Kidney (tissue), 13 donors: ENCODE measurements at regions not wholly inside any gene's neighbourhood (a gene's known extent, or its start where the extent isn't known, plus 50 kb on each side); places are given as distances from the start of the nearest gene placed in this dataset.

Experiments
- DNase-seq, 5 donors: peaks; one replicate each; pipeline ENCODE4 v3.0.0-alpha.2; 2013 to 2020
- FAIRE-seq: peaks from 2 replicates; lab custom pipeline; 2012; peaks lifted over from hg19 to GRCh38; lab: Jason Lieb, UNC
- H3K27ac ChIP-seq, 2 donors: one replicate each; pipeline ENCODE4 v1.7.0; 2013; ENCODE audit warnings: low read depth in 2 of 2, low read length in 2 of 2, inconsistent platforms in 1 of 2
- H3K27me3 ChIP-seq: one replicate; pipeline ENCODE4 v1.7.1; 2013; ENCODE audit warnings: low read length, inconsistent platforms; ENCODE audit not compliant: control insufficient read depth, insufficient read depth
- H3K36me3 ChIP-seq, 3 donors: one replicate each; pipeline versions ENCODE4 v1.7.0 to v1.7.1; 2013; ENCODE audit warnings: low read length in 3 of 3, control low read depth in 1 of 3, inconsistent platforms in 1 of 3; ENCODE audit not compliant: insufficient read depth in 3 of 3, control insufficient read depth in 2 of 3
- H3K4me1 ChIP-seq, 3 donors: one replicate each; pipeline versions ENCODE4 v1.7.0 to v1.7.1; 2013; ENCODE audit warnings: low read length in 3 of 3, inconsistent platforms in 1 of 3, low read depth in 1 of 3; ENCODE audit not compliant: control insufficient read depth in 2 of 3, insufficient read depth in 2 of 3
- H3K4me3 ChIP-seq, 3 donors: one replicate each; pipeline versions ENCODE4 v1.7.0 to v1.8.1; 2013; ENCODE audit warnings: low read length in 3 of 3, control low read depth in 1 of 3, inconsistent platforms in 1 of 3
- H3K9ac ChIP-seq, 3 donors: one replicate each; pipeline versions ENCODE4 v1.7.0 to v1.7.1; 2013; ENCODE audit warnings: low read length in 3 of 3, control low read depth in 1 of 3, inconsistent platforms in 1 of 3
- H3K9me3 ChIP-seq, 3 donors: one replicate each; pipeline versions ENCODE4 v1.7.0 to v1.7.1; 2013; ENCODE audit warnings: low read length in 3 of 3, control low read depth in 1 of 3, inconsistent platforms in 1 of 3; ENCODE audit not compliant: control insufficient read depth in 2 of 3, insufficient read depth in 1 of 3
- CTCF ChIP-seq: IDR thresholded peaks from 3 replicates; pipeline ENCODE4 v1.5.1; 2012; ENCODE audit warnings: mild to moderate bottlenecking, moderate library complexity, borderline replicate concordance; ENCODE audit not compliant: insufficient read depth; ENCODE audit errors: extremely low read depth
- intact Hi-C: fragments of 100-400 bp; cut with DNase I; formaldehyde crosslinking; loops from one replicate; pipeline ENCODE4 v1.11.1; 2022
- donor health status: control.
- donor health status: control.
- donor health status: control.
- donor health status: control.
- donor health status: control.
- donor health status: DM: yes; HTN: yes; CAD: no.
- donor health status: Normal renal cell carcinoma (clear cell type).

- Histone ChIP-seq H3K36me3 (no peaks in the 10 kb centered on the region), H3K9ac (no peak overlapping the region), H3K4me3 (no peak overlapping the region), H3K27ac (no peak overlapping the region), H3K4me1 (no peaks in the 10 kb centered on the region), H3K9me3 (no peaks in the 10 kb centered on the region), H3K27me3 (no peaks in the 10 kb centered on the region)
- DNase-seq (no peak), FAIRE-seq (no peak)
- intact Hi-C loops, result no loop called here
- no peak for TF ChIP-seq CTCF
Observed at GRCh38 chr18:11419338-11419737, 190.1 kb upstream of the SLC35G4 start.

- no peak for DNase-seq
Observed at GRCh38 chr18:11412811-11413210, 196.6 kb upstream of the SLC35G4 start.

GRCh38 chr18:11411048-11411447 is 198.3 kb upstream of the SLC35G4 start:
- H3K4me3 ChIP-seq, result no peak overlapping the region
- peaks cover 0 to 2% (median 0%) of the 10 kb centered on the region in 3 donors for H3K9me3 ChIP-seq
- intact Hi-C loops, result no loop called here
- H3K4me1 ChIP-seq, result no peaks in the 10 kb centered on the region
- H3K27ac ChIP-seq, result no peak overlapping the region
- no peak for FAIRE-seq
- H3K9ac ChIP-seq, result no peak overlapping the region
- DNase-seq, result peak in 1 of 5 donors; percentile 21
- no peaks in the 10 kb centered on the region for H3K27me3 ChIP-seq
- no peak for TF ChIP-seq CTCF
- H3K36me3 ChIP-seq, result no peaks in the 10 kb centered on the region

More at GRCh38 chr18:11412811-11413210, 196.6 kb upstream of the SLC35G4 start:
- TF ChIP-seq CTCF, result no peak
- FAIRE-seq, result no peak
- Histone ChIP-seq H3K9ac (no peak overlapping the region), H3K9me3 (peaks cover 0 to 2% (median 0%) of the 10 kb centered on the region in 3 donors), H3K27me3 (no peaks in the 10 kb centered on the region), H3K27ac (no peak overlapping the region), H3K36me3 (no peaks in the 10 kb centered on the region), H3K4me1 (no peaks in the 10 kb centered on the region), H3K4me3 (no peak overlapping the region)
- intact Hi-C loops, result no loop called here

DNA sequence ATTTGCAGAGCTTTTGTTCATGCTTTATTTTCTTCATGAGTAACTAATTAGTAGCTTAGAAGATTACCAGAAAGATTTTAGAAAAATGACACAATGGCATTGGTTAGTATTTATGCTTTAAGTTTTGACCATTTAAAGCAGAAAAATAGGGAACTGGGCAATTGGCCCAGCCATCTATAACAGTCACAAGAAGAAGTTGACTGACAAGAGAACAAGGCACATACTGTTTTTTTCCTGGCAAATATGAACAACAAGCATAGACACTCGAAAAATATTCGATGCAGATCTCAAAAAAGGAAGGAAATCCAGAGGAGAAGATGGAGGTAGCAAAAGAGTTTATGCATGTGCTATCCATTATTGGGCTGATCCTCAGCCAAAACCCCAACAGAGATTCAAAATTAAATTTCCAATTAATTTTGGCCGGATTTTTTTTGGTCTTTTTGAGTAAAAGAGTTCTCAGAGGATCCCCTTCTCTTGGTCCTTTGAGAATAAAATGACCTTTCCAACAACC is 200.8 kb upstream of the SLC35G4 start:
- DNase-seq (no peak), FAIRE-seq (no peak)
- Histone ChIP-seq H3K9me3 (peaks cover 0 to 2% (median 0%) of the 10 kb centered on the region in 3 donors), H3K9ac (no peak overlapping the region), H3K27me3 (no peaks in the 10 kb centered on the region), H3K4me3 (no peak overlapping the region), H3K4me1 (no peaks in the 10 kb centered on the region), H3K27ac (no peak overlapping the region), H3K36me3 (no peaks in the 10 kb centered on the region)
- TF ChIP-seq CTCF, result no peak
- intact Hi-C loops, result no loop called here
